Neural progenitor cell (in vitro differentiated cells): ENCODE measurements at regions not wholly inside any gene's neighbourhood (a gene's known extent, or its start where the extent isn't known, plus 50 kb on each side); places are given as distances from the start of the nearest gene placed in this dataset.

Experiments used
- DNase-seq: peaks from one replicate; pipeline ENCODE4 v3.0.0-alpha.2; 2016; ENCODE audit warnings: low spot score
- H2AFZ ChIP-seq: fragments of 200-600 bp; sonication (generic); replicated peaks from 2 replicates; pipeline ENCODE4 v1.6.1; 2016; ENCODE audit warnings: antibody characterized with exemption
- H3F3A ChIP-seq: fragments of 200-600 bp; sonication (generic); 2 replicates; pipeline ENCODE4 v1.6.1; 2016; ENCODE audit warnings: antibody characterized with exemption, low read depth
- H3K27ac ChIP-seq: fragments of 200-600 bp; sonication (generic); 2 replicates; pipeline ENCODE4 v1.5.1; 2016; ENCODE audit warnings: mild to moderate bottlenecking
- H3K27me3 ChIP-seq: fragments of 200-600 bp; sonication (generic); 2 replicates; pipeline ENCODE4 v1.6.1; 2016; ENCODE audit warnings: mild to moderate bottlenecking, moderate library complexity
- H3K36me3 ChIP-seq: fragments of 200-600 bp; sonication (generic); 2 replicates; pipeline ENCODE4 v1.5.1; 2016
- H3K4me1 ChIP-seq: fragments of 200-600 bp; sonication (generic); 2 replicates; pipeline ENCODE4 v1.6.1; 2016; ENCODE audit warnings: mixed run types
- H3K4me2 ChIP-seq: fragments of 200-600 bp; sonication (generic); 2 replicates; pipeline ENCODE4 v1.6.1; 2016
- H3K4me3 ChIP-seq: fragments of 200-600 bp; sonication (generic); 2 replicates; pipeline ENCODE4 v1.5.1; 2016
- H3K79me2 ChIP-seq: fragments of 200-600 bp; sonication (generic); 2 replicates; pipeline ENCODE4 v1.6.1; 2016; ENCODE audit warnings: low read depth
- H3K9ac ChIP-seq: fragments of 200-600 bp; sonication (generic); 2 replicates; pipeline ENCODE4 v1.6.1; 2016
- H3K9me3 ChIP-seq: fragments of 200-600 bp; sonication (generic); 2 replicates; pipeline ENCODE4 v1.5.1; 2016; ENCODE audit warnings: low read depth
- H4K20me1 ChIP-seq: fragments of 200-600 bp; sonication (generic); 2 replicates; pipeline ENCODE4 v1.6.1; 2016; ENCODE audit warnings: low read depth
- H3K27ac Mint-ChIP-seq: 3 replicates; pipeline ENCODE4 v1.8.0; 2021; ENCODE audit warnings: mixed read lengths
- H3K27me3 Mint-ChIP-seq: 2 replicates; pipeline ENCODE4 v1.8.0; 2022; ENCODE audit warnings: low read depth, mild to moderate bottlenecking, inconsistent platforms, moderate library complexity, mixed read lengths; ENCODE audit not compliant: insufficient read depth
- H3K36me3 Mint-ChIP-seq: 3 replicates; pipeline ENCODE4 v1.8.0; 2021; ENCODE audit warnings: mixed read lengths
- H3K4me1 Mint-ChIP-seq: 3 replicates; pipeline ENCODE4 v1.8.0; 2021; ENCODE audit warnings: mixed read lengths
- H3K4me3 Mint-ChIP-seq: 3 replicates; pipeline ENCODE4 v1.8.0; 2021; ENCODE audit warnings: mild to moderate bottlenecking, moderate library complexity, mixed read lengths
- H3K9me3 Mint-ChIP-seq: 3 replicates; pipeline ENCODE4 v1.8.0; 2020; ENCODE audit warnings: mixed read lengths
- EZH2 ChIP-seq: fragments of 200-600 bp; sonication (generic); IDR thresholded peaks from 2 replicates; pipeline ENCODE4 v1.6.1; 2017; ENCODE audit warnings: antibody characterized with exemption, mild to moderate bottlenecking, moderate library complexity
- EZH2phosphoT487 ChIP-seq: fragments of 200-600 bp; sonication (generic); IDR thresholded peaks from 2 replicates; pipeline ENCODE4 v1.6.1; 2017; ENCODE audit warnings: antibody characterized with exemption
- TF ChIP-seq, protein P1 (sequence below): fragments of 200-600 bp; sonication (generic); IDR thresholded peaks from 2 replicates; pipeline ENCODE4 v1.5.1; 2017; ENCODE audit warnings: antibody characterized with exemption, mild to moderate bottlenecking

DNA sequence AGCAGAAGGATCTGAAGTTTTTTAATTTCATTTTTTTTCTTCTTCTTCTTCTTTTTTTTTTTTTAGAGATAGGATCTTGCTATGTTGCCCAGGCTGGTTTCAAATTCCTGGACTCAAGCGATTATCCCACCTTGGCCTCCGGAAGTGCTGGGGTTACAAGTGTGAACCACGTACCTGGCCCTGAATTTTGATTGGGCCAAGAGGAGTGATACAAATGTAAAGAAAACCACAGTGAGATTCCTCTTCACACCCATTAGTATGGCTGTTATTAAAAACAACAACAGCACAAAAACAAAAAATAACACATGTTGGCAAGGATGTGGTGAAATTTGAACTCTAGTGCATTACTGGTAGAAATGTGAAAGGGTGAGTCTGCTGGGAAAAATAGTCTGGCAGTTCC lies 79.1 kb downstream of the KLF4 start:
- Mint-ChIP-seq H3K4me1 (no peaks in the 10 kb centered on the region), H3K4me3 (no peak overlapping the region), H3K9me3 (no peaks in the 10 kb centered on the region), H3K36me3 (no peaks in the 10 kb centered on the region), H3K27ac (no peak overlapping the region), H3K27me3 (peaks cover 5% of the 10 kb centered on the region)
- no peak overlapping the region for H3K9ac ChIP-seq
- H3K4me1 ChIP-seq, result no peaks in the 10 kb centered on the region
- H3K36me3 ChIP-seq, result no peaks in the 10 kb centered on the region
- H2AFZ ChIP-seq, result no peak overlapping the region
- no peaks in the 10 kb centered on the region for H3K79me2 ChIP-seq
- no peak overlapping the region for H3K4me3 ChIP-seq
- H3K27me3 ChIP-seq, result no peaks in the 10 kb centered on the region
- DNase-seq, result no peak
- H3K4me2 ChIP-seq, result no peak overlapping the region
- no peaks in the 10 kb centered on the region for H3F3A ChIP-seq
- no peak overlapping the region for H3K27ac ChIP-seq
- no peak for TF ChIP-seq EZH2
- TF ChIP-seq, protein P1, sequence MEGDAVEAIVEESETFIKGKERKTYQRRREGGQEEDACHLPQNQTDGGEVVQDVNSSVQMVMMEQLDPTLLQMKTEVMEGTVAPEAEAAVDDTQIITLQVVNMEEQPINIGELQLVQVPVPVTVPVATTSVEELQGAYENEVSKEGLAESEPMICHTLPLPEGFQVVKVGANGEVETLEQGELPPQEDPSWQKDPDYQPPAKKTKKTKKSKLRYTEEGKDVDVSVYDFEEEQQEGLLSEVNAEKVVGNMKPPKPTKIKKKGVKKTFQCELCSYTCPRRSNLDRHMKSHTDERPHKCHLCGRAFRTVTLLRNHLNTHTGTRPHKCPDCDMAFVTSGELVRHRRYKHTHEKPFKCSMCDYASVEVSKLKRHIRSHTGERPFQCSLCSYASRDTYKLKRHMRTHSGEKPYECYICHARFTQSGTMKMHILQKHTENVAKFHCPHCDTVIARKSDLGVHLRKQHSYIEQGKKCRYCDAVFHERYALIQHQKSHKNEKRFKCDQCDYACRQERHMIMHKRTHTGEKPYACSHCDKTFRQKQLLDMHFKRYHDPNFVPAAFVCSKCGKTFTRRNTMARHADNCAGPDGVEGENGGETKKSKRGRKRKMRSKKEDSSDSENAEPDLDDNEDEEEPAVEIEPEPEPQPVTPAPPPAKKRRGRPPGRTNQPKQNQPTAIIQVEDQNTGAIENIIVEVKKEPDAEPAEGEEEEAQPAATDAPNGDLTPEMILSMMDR, result no peak
- no peak for TF ChIP-seq EZH2phosphoT487
- H3K9me3 ChIP-seq, result no peaks in the 10 kb centered on the region
- H4K20me1 ChIP-seq, result no peaks in the 10 kb centered on the region

DNA sequence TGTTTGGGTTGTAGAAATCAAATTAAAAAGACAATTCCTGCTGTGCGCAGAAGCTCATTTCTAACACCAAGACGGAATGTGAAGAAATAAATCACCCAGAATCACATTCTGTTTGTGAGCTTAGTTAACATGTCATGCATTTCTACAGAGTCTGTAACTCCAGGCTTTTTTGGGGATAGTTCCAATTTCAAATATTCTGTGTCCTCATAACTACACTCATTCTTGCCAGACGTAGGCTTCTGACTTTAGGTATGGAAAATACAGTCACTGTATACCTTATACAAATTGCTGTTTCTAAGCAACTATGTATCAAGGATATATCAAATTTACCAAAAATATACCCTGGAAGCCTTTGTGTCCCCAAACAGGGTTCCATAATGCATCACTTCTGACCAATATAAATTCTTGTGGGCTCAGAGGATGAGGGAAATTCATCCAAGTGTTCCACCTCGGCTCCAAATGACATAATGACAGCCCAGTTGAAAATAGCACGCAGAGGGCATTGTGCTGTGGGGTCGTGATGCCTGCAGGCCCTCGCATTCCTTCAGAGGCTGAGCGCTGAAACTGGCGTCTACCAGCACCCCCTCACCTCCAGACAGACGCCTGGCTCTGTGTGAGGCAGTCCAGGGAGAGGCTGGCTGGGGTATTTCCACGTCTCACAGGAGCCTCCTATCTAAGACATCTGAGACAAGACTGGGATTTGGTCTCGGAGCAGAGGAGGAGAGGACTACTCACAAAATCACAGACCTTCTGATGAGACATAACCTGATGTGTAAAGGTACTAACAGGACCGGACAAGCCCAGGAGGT lies 79.8 kb downstream of the KLF4 start:
- H3K36me3 Mint-ChIP-seq, result no peaks in the 10 kb centered on the region
- Histone ChIP-seq H3K27me3 (no peaks in the 10 kb centered on the region), H3F3A (no peaks in the 10 kb centered on the region), H3K27ac (no peak overlapping the region), H3K4me3 (no peak overlapping the region), H4K20me1 (no peaks in the 10 kb centered on the region), H2AFZ (no peak overlapping the region), H3K4me2 (no peak overlapping the region), H3K79me2 (no peaks in the 10 kb centered on the region), H3K9me3 (no peaks in the 10 kb centered on the region), H3K4me1 (no peaks in the 10 kb centered on the region), H3K36me3 (no peaks in the 10 kb centered on the region), H3K9ac (no peak overlapping the region)
- no peak for DNase-seq
- H3K9me3 Mint-ChIP-seq, result no peaks in the 10 kb centered on the region
- TF ChIP-seq EZH2 (no peak), EZH2phosphoT487 (no peak)
- TF ChIP-seq, protein P1, result no peak
- no peaks in the 10 kb centered on the region for H3K4me1 Mint-ChIP-seq
- H3K4me3 Mint-ChIP-seq, result no peak overlapping the region
- H3K27me3 Mint-ChIP-seq, result peaks cover 5% of the 10 kb centered on the region
- no peak overlapping the region for H3K27ac Mint-ChIP-seq

DNA sequence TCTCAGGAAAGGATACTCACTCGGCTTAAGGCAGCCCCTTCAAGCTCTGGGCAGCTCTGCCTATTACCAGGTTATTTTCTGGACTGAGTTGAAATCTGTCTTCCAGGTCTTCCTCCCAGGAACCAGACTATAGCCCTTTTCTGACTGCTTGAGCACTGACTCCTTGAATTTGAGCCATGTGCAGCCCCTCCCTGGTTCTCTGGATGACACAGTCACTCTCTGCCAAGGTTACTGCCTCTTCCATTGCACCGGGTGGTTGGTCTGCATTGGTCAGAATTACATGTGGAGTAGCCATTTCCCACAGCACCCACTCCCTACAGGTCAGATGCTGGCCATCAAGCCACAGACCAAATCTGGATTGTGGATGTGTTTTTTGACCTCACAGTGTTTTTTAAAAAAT lies 81.9 kb downstream of the KLF4 start:
- Mint-ChIP-seq H3K27me3 (peaks cover 7% of the 10 kb centered on the region), H3K27ac (no peak overlapping the region), H3K4me1 (no peaks in the 10 kb centered on the region), H3K36me3 (no peaks in the 10 kb centered on the region), H3K9me3 (no peaks in the 10 kb centered on the region), H3K4me3 (no peak overlapping the region)
- H3F3A ChIP-seq, result no peaks in the 10 kb centered on the region
- no peaks in the 10 kb centered on the region for H3K79me2 ChIP-seq
- H3K4me1 ChIP-seq, result no peaks in the 10 kb centered on the region
- no peak overlapping the region for H3K4me3 ChIP-seq
- H3K27me3 ChIP-seq, result no peaks in the 10 kb centered on the region
- no peak overlapping the region for H2AFZ ChIP-seq
- no peaks in the 10 kb centered on the region for H4K20me1 ChIP-seq
- H3K9me3 ChIP-seq, result no peaks in the 10 kb centered on the region
- TF ChIP-seq EZH2phosphoT487, result no peak
- TF ChIP-seq EZH2, result no peak
- TF ChIP-seq, protein P1, result no peak
- no peak for DNase-seq
- H3K27ac ChIP-seq, result no peak overlapping the region
- H3K36me3 ChIP-seq, result no peaks in the 10 kb centered on the region
- H3K9ac ChIP-seq, result no peak overlapping the region
- H3K4me2 ChIP-seq, result no peak overlapping the region
